GM03348 (cell line): ENCODE measurements at regions not wholly inside any gene's neighbourhood (a gene's known extent, or its start where the extent isn't known, plus 50 kb on each side); places are given as distances from the start of the nearest gene placed in this dataset.

Experiments
- DNase-seq: peaks from one replicate; pipeline ENCODE4 v3.0.0; 2012; ENCODE audit warnings: low spot score

DNA sequence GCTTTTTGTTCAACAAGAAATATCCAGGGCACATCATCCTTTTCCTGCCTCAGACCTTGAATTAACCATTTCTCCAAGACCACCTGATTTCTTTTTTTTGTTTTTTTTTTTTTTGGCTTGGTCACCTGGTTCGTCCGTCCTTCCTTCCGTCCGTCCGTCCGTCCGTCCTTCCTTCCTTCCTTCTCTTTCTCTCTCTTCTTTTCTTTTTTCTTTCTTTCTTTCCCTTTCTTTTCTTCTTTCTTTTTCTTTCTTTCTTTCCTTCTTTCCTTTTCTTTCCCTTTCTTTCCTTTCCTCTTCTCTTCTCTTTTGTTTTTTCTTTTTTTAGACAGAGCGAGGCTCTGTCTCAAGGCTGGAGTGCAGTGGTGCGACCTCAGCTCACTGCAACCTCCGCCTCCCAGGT lies 80.7 kb downstream of the TET3 start:
- no peak for DNase-seq

DNA sequence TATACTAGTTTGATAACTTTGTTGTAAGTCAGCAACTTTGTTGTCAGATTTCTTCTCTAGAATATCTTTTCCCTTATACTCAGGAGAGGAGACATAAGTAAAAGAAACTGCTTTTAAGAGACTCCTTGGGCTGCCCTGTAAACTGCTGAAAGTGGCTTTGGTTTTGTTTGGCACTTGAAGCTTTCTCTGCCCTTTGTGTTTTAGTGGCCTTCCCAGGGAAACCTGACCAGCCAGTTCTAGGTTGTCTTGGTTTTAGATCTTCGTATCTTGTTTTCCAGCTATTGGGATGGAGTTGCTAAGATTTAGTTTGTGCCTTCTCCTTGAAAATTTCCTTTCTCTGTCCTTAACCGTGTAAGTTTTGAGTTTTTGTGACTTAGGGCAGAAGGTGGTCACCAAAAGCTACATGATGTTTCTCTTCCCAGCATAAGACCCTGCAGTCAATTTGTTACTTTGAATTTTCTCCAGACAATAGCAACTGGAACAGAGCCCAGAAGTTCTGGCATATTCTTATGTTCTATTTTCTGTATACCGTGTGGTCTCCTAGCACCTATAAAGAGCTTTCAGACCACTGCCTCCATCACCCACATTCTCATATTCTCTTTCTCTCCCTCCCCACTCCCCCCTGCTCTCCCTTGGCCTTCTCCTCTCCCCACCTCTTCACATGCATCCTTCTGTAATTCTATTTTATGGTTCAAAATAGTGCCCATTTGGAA lies 81.1 kb downstream of the BOLA3 start:
- no peak for DNase-seq

DNA sequence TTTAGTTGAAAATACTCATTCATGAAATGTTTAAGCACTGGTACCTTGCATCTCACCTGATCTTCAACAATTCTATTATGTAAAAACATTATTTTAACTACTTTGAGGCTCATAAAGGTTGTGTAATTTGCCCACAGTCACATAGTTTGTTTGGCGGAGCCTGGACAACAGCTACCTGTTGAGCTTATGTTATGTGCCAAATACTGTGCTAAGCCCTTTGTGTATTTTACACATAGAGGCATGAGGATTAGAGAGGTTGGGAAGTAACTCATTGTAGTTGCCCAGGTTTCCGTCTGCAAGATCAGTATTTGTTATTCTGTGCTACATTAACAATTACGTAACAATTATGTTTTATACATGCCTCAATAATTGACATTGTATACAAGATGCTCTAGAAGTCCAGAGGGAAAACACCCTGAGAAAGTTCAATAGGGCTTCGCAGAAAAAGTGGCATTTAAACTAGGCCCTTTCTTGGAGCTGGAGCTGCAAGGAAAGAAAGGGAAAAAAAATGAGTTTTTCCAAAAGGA lies 80.4 kb downstream of the BOLA3 start:
- no peak for DNase-seq

DNA sequence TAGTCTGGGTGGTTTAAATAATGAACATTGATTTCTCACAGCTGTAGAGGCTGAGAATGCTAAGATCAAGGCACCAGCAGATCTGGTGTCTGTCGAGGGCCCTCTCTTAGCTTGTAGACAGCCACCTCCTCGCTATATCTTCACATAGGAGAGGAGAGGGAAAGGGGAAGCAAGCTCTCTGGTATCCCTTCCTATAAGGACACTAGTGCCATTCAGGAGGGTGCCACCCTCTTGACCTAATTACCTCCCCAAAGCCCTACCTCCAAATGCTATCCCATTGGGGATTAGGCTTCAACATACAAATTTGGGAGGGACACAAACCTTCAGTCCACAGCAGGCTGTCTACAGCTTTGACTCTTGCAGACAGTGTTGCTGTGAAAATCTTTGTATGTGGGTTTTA lies 76.7 kb downstream of the BOLA3 start:
- no peak for DNase-seq

DNA sequence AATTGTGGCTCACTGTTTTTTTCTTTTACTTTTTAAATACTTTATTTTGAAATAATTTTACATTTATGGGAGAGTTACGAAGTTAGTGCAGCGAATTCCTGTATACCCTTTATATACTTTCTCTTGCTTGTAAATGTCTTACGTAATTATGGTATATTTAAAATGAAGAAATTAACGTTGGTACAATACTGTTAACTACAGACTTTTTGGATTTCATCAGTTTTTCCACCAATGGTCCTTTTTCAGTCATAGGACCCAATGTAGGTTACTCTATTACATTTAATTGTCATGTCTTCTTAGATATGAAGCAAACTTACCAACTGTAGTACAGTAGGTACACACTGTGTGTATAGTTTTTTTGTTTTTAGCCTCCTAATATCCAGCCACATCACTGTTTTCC lies 76.3 kb downstream of the BOLA3 start:
- no peak for DNase-seq

DNA sequence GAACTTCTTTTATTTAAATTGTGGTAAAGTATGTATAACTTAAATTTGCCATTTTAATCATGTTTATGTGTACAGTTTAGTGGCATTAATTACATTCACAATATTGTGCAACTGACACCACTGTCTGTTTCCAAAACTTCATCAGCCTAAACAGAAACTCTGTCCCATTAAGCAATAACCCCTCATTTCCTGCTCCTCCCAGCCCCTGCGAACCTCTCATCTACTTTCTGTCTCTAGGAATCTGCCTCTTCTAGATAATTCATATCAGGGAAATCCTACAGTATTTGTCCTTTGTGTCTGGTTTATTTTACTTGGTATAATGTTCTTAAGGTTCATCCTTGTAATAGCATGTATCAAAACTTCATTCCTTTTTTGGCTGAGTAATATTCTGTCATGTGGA lies 75.1 kb downstream of the BOLA3 start:
- no peak for DNase-seq

DNA sequence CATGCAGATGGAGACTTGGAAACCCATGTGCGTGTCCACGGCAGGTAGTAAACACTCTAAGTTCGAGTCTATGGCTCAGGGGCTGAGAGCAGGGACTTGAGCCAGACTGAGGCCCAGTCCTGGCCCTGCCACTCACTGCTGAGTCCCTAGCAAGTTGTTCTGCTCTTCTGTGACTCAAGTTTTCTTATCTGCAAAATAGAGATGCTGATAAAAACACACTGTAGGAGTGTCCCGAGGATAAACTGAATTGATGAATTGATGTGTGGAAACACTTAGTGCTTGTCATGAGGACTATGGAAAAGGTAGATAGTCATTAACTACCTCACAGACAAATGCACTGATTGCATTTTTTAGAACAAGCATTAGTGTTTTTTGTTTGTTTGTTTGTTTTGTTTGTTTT lies 73.2 kb downstream of the BOLA3 start:
- no peak for DNase-seq

DNA sequence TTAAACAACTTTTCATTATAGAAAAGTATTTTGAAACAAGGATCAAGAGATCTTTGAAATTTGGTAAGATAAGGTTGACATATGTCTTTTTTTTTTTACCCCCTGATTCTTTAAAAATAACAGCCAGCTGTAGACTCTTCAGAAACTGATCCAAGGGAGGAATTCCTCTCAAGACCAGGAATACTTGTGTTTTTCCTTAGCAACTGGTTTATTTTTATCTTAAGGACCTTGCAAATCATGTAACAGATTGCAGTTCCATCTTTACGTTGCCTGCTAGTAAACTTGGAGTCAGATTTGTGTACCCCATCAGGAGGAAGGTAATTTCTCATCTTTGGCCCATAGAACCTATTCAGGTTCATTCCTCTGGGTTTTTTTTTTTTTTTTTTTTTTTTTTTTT lies 71.6 kb downstream of the BOLA3 start:
- no peak for DNase-seq

DNA sequence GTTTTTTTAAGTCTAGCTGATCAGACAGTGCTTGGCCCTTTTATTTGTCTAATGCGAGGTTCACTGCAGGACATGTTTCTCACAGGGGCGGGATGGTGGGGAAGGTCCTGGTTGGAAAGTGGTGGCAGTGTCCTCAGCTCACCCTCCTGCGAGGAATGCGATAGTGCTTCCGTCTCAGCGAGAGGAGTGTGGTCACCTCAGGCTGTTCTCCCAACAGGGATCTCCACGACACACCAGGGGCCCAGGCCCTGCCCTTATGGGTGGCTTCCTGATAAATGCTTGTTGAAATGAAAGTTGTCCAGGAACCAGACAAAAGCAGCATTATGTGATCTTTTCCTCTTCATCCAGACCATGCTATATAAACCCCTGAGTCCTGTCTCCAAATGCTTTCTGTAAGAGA lies 70.1 kb downstream of the BOLA3 start:
- DNase-seq: no peak

DNA sequence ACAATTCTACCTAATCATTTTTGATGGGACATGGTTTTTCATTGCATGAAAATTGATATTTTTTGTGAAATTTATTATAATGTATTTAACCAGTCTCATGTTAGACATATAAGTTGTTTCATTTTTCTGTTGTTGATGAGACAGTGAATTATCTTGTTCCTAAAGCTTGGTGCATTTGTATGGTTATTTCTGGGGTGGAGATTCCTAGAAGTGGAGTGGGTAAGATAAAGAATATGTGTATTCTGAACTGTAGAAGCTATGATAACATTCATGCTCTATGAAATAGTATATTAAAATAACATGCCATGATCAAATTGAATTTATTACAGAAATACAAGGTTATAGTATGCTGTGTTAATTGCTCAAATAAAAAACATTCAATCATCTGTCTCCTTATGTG lies 69.2 kb downstream of the BOLA3 start:
- DNase-seq: no peak

DNA sequence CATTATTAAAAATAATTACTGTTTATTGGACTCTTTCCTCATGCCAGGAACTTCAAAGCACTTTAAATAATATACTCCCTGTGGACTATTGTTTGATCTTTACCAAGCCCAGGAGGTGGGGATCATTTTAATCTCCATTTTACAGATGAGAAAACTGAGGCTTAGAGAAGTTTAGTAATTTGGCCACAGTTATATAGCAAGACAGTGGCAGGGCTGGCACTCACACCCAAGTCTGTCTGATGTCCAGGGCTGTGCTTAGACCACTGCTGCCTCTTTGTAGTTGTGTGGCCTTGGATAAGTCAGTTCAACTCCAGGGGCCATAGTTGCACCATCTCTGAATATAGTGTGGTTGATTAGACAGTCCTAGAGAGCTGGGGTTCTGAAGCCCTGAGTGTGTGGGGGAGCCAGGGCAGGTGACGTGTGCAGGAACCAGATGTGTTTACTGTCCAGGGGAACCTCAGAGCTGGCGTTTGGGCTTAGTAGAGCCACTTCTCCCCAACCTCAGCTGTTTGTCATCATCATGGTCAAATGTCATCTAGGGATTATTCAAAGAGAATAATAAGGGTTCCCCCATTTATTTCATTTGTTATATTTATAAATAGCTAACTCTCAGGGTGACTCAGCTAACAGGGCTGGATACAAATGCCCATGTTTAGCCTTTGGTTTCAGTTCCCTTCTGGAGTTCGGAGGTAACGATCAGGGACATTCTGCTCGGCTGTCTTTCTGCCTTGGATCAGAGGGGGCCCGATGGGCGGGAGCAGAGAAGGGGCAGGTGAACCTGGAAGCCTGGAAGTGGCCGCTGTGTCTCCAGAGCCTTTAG lies 68.0 kb downstream of the BOLA3 start:
- no peak for DNase-seq

DNA sequence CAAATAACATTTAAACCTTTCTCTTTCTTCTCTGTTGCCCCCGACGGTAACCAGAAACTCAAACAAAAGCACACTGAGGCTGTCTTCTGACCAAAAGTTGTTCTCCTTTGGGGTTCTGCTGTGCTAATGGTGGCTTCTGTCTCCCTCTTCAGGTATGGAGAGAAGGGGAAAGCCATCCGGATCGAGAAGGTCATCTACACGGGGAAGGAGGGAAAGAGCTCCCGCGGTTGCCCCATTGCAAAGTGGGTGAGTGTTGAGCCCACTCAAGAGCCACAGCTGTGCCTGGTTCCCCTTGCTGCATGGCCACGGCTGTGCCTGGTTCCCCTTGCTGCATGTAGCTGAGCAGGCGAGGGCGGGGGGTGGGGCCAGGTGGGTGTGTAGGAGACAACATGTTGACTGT lies 67.4 kb downstream of the BOLA3 start:
- DNase-seq: no peak

DNA sequence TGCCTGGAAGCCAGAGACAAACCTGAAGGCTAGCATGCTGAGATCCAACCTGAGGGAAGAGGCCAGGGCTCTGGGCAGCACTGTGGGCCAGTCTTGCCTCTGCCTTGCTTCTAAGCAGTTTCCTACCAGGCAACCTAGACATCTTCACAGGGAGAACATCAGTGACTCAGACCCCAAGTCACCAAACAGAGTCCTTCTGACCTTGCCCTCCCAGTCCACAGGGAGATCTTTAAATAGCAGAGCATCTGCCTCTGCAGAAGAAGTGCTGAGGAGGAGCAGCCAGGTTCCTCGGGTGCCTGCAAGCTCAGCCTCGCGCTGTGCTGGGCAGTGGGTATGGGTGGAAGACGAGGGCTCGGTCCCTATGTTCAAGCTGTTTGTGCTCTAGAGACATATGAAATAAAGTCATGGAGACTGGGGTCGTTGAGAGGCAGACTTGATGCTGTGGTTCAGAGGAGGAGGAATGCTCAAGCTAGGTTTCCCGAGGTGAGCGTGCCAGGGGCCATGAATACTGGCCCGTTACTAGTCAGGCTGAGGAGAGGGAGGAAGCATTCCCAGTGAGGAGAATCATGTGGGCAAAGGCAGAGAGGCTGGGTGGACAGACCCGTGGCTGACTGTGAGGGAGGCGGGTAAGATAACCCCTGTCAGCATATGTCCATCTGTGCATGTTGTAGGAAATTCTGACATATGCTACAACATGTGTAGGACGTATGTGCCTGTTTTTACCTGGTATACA lies 66.5 kb downstream of the BOLA3 start:
- DNase-seq: no peak

DNA sequence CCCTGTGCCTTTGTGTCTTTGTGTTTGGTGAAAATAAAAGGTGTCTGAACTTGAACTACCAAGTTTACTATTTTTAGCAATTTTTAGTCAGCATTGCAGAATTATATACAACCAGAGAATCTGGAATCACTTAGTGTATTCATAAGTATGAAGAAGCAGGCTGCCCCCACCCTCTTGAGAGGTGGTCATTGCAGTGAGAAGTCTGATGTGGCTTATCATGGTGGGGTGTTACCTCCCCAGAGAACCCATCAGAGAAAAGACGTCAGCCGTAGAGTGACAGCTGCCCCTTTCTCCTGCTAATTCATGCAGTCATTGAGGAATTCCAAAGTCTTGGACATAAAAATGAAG lies 66.0 kb downstream of the BOLA3 start:
- no peak for DNase-seq

DNA sequence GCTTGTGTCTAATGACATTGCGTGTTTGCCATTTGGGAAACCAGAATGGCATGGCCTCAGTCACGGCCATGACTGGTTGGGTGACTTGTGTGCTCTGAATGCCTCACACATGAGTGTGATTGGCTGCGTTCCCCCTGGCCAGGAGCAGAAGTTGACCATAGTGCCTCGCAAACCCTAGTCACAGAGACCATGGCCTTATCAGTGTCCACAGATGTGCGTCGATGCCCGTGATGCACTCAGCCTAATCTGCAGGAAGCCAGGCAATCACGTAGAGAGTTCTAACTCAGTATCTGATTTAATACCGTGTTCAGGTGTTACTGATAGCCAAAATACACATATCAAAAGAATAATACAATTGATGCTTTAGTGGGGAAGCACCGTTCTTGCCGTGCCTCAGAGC lies 64.0 kb downstream of the BOLA3 start:
- no peak for DNase-seq
